ENCODE measurements at regions not wholly inside any gene's neighbourhood (a gene's known extent, or its start where the extent isn't known, plus 50 kb on each side); places are given as distances from the start of the nearest gene placed in this dataset.
"Not testable (repeated sequence)": the region's sequence is repeated elsewhere in the genome, so short reads cannot be mapped to it uniquely, and the experiment has no call there.

DNA sequence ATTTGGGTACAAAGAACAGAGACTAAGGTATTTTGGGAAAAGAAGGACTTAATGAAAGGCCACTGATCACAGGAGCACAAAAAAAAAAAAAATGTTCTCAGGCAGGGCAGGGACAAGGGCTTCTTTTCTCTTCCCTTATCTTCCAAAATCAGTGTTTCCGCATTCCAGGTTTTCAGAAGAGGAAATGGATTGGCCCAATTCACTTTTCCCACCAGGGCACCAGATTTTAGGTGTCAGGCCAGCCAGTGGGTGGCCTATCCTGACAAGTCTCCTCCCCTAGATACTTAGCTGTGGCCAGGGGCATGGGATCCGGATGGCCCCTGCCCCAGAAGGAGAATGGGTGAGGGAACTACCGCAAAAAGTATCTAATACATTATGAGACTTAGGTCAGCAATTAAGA lies 88.9 kb upstream of the WAC start:
- no peak for DNase-seq (ENCODE audit: low read depth, low spot score)

DNA sequence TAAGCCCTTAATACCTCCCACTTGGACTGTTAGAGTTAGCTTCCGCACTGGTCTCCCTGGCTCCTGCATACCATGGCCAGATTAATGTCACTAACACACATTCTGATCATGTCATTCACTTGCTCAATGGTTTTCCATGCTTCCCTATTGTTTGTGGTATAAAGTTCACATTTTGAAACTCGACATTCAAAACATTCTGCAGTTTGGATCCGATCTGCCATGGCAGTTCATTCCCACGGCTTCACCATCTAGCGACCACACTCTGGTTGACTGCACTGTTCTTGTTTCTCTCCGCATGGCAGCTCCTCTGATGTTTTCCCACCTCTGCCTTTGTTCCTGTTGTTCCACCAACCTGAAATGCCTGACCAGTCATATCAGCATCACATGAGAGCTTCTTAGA lies 87.4 kb upstream of the WAC start:
- DNase-seq (ENCODE audit: low read depth, low spot score) = no peak

DNA sequence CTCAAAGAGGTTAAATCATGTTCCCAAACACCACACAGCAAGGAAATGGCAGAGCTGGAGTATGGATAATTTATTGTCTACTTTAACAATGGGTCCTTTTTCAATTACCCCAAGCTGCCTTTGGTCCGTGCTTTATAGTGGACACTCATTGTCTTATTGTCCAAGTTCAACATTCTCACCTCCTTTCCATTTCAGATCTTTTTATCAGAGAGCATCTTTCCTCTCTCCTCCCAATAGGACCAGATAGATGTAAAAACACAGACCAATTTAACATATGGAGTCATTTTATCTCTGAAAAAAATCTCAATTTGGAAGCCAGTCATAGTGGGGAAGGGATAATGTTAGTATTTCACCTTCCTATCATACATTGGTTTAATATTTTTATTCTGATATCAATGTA lies 83.5 kb upstream of the WAC start:
- DNase-seq (ENCODE audit: low read depth, low spot score) = no peak

DNA sequence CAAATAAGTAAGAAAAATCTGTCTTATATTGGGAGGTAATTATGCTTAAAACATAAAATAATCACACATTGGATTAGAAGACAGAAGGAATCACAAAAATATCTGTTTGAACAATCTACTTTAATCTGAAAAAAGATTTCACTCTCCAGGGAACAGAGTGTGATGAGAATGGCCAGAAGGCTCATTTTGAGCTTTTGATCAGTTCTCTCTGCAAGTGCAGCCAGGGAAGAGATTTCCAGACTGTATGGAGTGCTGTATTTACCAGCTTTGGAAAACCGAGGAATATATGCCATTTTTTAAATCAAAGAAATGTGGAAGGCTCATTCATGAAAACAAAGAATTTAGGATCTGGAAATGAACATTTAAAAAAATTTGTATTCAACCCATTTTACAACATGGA lies 83.0 kb upstream of the WAC start:
- no peak for DNase-seq (ENCODE audit: low read depth, low spot score)

DNA sequence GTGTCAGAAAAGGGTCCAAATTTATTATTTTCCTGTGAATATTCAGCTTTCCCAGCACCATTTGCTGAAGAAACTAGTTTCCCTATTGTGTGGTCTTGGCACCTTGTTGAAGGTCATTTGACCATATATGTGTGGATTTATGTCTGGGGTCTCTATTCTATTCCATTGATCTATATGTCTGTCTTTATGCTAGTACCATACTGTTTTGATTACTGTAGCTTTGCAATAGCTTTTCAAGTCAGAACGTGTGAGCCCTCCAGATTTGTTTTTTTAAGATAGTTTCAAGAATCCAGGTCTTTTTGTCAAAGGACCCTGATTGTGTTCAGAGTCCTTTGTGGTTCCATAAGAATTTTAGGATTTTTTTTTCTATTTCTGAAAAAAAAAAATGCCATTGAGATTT lies 79.0 kb upstream of the WAC start:
- no peak for DNase-seq (ENCODE audit: low read depth, low spot score)

DNA sequence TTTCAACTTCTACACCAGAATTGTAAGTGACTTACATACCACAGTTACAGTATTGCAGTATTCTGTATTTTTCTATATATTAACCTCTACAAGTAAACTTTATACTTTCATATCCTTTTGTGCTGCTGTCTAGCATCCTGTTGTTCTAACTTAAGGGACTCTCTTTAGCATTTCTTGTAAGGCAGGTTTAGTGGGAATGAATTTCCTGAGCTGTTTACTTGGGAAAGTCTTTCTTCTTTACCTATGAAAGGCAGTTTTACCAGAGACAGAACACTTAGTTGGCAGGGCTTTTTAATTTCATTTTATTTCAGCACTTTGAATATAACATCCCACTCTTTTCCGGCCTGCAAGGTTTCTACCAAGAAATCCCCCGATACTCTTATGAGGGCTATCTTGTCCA lies 75.8 kb upstream of the WAC start:
- DNase-seq (ENCODE audit: low read depth, low spot score) = no peak

- not testable (repeated sequence) for DNase-seq (ENCODE audit: low read depth, low spot score)
Observed at GRCh38 chr10:28457873-28458272, 75.0 kb upstream of the WAC start.

DNA sequence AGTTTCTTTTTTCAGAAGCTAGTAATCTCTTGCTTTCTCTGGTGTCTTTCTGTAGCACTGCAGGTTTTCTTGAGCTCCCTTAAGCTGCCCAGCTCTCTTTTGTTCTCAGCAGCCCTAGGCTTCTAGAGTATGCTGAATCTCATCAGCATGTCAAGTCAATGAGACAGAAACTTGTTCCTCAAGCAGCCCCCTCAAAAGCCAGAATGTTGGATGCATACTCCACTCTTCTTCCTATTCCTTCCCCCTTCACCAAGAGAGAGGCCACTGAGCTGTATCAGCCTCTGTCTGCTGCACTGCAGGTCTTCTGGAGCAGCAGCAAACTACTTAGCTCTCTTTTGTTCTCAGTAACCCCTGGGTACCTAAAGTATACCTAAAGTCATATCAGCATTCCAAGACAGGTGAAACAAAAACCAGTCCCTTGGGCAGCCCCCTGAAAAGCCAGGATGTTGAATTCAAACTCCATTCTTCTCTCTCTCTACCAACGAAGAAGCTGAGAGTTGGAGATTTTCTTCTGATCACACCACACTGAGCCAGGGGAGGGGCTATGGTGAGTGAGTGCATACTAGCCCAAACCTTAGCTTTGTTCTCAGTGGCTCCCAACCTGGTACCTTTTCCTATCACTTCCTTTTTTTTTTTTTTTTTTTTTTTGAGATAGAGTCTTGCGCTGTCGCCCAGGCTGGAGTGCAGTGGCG lies 73.3 kb upstream of the WAC start:
- DNase-seq (ENCODE audit: low read depth, low spot score) = no peak

DNA sequence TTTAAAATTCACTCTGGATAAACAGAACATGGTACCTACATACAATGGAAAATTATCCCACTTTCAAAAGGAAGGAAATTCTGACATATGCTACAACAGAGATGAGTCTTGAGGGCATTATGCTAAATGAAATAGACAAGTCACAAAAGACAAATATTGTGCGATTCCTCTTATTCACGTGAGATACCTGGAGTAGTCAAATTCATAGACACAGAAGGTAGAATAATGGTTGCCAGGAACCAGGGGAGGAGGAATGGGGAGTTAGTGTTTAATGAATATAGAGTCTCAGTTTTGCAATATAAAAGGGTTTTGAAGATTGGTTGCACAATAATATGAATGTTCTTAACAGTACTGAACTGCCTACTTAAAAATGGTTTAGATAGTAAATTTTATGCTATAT lies 69.8 kb upstream of the WAC start:
- no peak for DNase-seq (ENCODE audit: low read depth, low spot score)

DNA sequence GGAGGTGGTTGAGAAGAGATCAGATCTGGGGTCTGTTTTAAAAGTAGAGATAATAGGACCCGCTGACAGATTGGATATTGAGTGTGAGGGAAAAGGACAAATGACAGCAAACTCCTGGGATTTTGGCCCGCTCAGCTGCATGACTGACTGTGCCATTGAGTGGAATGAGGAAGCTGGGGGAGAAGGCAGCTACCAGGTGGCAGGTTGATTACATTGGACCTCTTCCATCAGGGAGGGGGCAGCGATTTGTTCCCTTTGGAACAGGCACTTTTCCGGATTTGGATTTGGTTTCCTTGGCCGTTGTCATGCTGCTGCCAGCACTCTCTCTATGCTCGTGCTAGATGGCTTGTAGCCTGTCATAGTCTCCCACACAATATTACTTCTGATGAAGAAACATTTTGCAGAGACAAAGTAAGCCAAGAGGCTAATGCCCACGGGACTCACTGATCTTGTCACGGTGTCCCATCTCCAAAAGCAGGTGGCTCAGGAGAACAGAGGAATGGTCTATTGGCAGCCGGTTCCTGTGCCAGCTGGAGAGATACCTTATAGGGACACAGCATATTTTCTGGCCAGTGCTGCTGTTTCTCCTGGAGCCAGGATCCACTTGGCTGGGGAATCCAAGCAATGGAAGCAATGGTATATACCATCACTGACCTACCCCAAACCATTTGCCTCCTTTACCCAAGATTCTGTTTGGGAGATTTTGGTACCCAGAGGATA lies 69.1 kb upstream of the WAC start:
- DNase-seq (ENCODE audit: low read depth, low spot score) = no peak

DNA sequence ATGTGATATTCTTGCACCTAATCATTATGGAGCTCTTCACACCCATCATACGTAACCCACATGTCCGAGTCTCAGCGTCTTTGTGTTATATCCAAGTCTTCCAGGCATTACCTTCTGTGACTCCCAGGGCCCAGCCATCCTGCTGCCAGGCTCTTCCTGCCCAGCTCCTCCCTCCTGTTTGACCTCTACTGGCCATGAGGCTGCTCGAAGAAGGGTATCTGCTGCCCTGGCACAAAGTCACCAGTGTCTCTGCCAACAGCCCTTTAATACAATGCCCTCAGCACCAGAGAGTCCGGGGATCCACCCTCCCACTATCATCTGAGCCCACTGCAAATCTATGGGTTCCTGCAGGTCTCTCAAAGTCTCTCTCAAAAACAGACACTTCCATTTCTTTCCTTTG lies 65.3 kb upstream of the WAC start:
- DNase-seq (ENCODE audit: low read depth, low spot score) = no peak

DNA sequence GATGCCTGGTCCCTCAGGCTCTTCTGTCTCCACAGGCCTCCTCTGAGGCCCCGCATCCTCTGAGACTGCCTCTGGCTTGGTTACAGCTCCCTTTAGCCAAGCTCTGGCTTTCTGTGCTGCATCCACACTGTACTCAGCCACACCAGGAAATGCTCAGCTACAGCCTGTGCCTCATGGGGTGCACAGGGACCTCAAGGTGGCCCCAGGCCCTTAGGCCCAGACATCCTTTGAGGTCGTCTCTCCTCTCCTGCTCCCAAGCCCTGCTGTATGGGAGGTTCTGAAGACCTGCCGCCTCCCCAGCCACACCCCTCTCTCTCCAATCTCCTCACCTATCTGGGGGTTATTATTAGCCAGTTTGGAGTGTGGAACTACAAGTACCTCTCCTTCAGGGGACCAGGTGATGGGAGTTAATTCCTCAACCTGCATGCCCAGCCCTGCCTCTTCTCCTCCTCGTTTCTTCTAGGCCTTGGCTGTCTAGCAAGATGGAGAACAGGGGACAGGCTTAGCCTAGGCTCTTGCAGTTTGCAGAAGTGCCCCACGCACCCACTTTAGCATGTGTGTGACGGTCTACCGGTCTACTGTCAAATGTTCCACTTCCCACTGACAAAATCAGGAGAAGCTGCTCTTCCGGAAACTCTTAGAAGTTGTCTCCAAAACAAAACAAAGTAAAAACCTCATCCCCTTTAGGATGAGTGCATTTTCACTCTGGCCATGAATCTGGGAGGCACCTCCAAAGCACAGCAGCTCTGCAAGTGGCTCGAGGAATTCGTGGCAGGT lies 64.0 kb upstream of the WAC start:
- DNase-seq (ENCODE audit: low read depth, low spot score) = no peak

DNA sequence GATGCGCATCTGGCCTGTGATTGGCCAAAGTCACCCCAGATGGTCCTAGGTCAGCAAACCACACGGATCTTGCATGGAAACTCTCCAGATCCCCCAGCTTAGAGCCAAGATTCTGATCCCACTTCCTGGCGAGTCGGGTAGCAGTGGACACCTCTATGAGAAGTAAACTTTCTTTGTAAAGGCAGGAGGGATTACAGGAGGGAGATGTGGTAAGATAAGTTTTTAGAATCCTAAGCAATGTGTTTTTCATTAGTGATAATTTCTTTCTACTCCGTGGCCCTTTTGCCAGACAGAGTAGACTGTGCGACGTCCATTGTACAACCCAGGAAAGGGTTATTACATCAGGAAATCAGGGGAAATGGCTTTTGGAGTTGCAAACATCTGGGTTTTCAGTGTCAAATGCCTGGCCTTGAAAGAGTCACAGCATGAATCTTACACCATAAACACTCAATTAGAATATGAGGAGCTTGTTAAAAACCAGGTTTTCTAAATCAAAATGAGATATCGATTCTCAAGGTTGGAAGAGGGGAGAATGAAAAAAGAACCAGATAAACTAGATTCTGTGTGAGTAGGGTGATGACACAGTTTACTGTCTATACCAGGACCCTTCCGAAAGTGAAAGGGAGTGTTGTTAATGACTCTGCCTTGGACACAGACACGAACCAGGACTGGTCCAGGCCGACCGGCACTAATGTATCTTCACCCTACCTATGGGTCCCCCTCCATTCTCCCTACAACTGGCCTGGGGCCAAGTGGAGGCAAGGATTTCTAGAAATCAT lies 61.9 kb upstream of the WAC start:
- DNase-seq (ENCODE audit: low read depth, low spot score) = no peak

GRCh38 chr10:28471652-28472050 lies 61.3 kb upstream of the WAC start:
- DNase-seq (ENCODE audit: low read depth, low spot score) = no peak

- no peak for DNase-seq (ENCODE audit: low read depth, low spot score)
Observed at GRCh38 chr10:28478646-28479045, 54.3 kb upstream of the WAC start.

DNA sequence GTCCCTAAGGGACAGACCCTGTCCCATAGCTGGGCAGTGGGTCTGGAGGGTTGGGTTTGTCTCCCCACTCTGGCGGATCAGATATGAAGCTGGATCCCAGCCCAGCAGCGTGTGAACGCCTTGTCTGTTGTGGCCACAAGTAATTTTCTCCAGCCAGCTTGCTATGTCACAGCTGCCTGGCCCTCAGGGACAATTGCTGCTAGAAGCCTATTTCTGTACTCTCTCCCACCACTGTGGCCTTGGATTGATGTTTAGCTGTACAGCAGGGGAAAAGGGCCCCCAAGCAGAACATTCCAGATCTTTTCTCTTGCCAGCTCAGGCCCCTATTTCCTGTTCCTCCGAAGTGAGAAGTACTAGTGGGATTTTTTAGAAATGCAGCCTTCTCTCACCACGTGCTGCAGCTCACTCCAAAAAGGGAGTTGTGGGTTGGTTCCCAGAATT lies 53.5 kb upstream of the WAC start:
- no peak for DNase-seq (ENCODE audit: low read depth, low spot score)

- DNase-seq (ENCODE audit: low read depth, low spot score) = no peak
Observed at GRCh38 chr10:28479927-28480627, 52.8 kb upstream of the WAC start.

- no peak for DNase-seq (ENCODE audit: low read depth, low spot score)
Observed at GRCh38 chr10:28480628-28480965, 52.3 kb upstream of the WAC start.

GRCh38 chr10:28481346-28481745 lies 51.6 kb upstream of the WAC start:
- DNase-seq (ENCODE audit: low read depth, low spot score) = not testable (repeated sequence)

- DNase-seq (ENCODE audit: low read depth, low spot score) = no peak
Observed at GRCh38 chr10:28481968-28482367, 51.0 kb upstream of the WAC start.
